ENCODE measurements at regions not wholly inside any gene's neighbourhood (a gene's known extent, or its start where the extent isn't known, plus 50 kb on each side); places are given as distances from the start of the nearest gene placed in this dataset.

DNA sequence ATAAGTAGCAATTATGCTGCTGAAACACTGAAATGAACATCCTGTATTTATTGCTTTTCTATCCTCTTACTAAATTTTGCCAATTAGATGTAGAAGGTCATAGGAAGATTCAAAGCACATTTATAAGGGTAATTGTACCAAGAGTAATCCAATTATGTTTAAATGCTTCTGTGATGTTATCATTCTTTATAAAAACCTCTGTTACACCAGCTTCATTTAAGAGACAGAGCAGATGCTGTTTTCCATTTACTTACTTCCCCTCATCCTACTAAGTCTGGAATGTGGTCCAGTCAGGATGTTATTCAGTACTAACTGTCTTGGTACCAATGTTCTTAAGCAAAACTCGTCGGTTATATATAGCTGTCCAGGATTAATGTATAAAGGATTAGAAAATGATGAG lies 539.6 kb downstream of the PDHA2 start:
- no peak overlapping the region for H2AFZ ChIP-seq (ENCODE audit: control insufficient read depth, low read depth, low read length)
- H4K20me1 ChIP-seq (ENCODE audit: control insufficient read depth, insufficient read depth), result no peaks in the 10 kb centered on the region
- H3K9me3 ChIP-seq (replicated peaks; ENCODE audit: control insufficient read depth, insufficient read depth, low read length), result no peaks in the 10 kb centered on the region
- POLR2A ChIA-PET, result no interaction called here
- no peaks in the 10 kb centered on the region for H3K36me3 ChIP-seq (ENCODE audit: control insufficient read depth in 2 of 2, insufficient read depth in 2 of 2, low read length in 1 of 2)
- no peak overlapping the region for H3K4me3 ChIP-seq
- 8% methylated on average over 2 of the region's 2 CpGs for WGBS (ENCODE audit: insufficient coverage, insufficient replicate concordance, low lambda C conversion rate, missing lambda C conversion rate)
- no peak for TF ChIP-seq MYC (IDR thresholded peaks at IDR 0.05; ENCODE audit: insufficient read depth, insufficient read length, insufficient replicate concordance, low read length, severe bottlenecking)
- TF ChIP-seq ZSCAN29 (IDR thresholded peaks at IDR 0.05), result no peak
- no peak for TF ChIP-seq ETV6 (conservative IDR thresholded peaks at IDR 0.05 in 1 of 2, IDR thresholded peaks at IDR 0.05 in 1 of 2; ENCODE audit: borderline replicate concordance in 1 of 2, low read depth in 1 of 2)
- TF ChIP-seq RCOR1 (conservative IDR thresholded peaks at IDR 0.05; ENCODE audit: low read depth, low read length), result no peak
- no peak for DNase-seq (ENCODE audit: low read depth, low spot score)
- FAIRE-seq, result no peak
- H3K4me2 ChIP-seq (ENCODE audit: control insufficient read depth, insufficient read depth), result no peak overlapping the region
- RAD21 ChIA-PET (ENCODE audit: unreplicated experiment), result no interaction called here
- SMC1A ChIA-PET (ENCODE audit: uncharacterized antibody, unreplicated experiment), result no interaction called here
- no peak for ATAC-seq
- in situ Hi-C loops (cut with MboI) (no loop called here), intact Hi-C loops (cut with micrococcal nuclease; ENCODE audit: unreplicated experiment) (no loop called here)
- no TSS peak for BruUV-seq (replicated peaks)
- no peaks in the 10 kb centered on the region for H3K27me3 ChIP-seq (replicated peaks in 1 of 2; ENCODE audit: control insufficient read depth in 2 of 2, insufficient read depth in 2 of 2, low read length in 1 of 2)
- CTCF ChIA-PET, result no interaction called here
- no peak overlapping the region for H3K27ac ChIP-seq (ENCODE audit: control insufficient read depth, insufficient read depth)
- no peak overlapping the region for H3K9ac ChIP-seq (ENCODE audit: control insufficient read depth, insufficient read depth, low read length)
- no peaks in the 10 kb centered on the region for H3K4me1 ChIP-seq (ENCODE audit: control insufficient read depth, insufficient read depth, low read length)
- no peaks in the 10 kb centered on the region for H3K79me2 ChIP-seq (ENCODE audit: control insufficient read depth, insufficient read depth, low read length)

DNA sequence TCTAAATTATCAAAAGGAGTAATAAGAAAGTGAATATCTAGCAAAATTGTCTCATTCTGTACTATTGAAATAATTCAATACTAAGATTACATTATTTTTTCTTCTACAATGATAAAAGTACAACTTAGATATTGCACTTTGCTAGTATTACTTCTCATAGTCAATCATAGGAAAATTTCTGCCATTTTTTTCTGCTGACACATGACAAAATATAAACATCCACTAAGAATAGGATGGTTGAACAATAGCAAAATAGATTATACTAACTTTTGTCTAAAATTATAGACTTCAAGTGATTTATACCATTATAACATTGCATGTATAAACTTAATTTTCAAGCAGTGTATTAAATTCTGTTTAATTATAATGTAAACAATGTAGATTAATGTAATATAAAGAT lies 540.2 kb downstream of the PDHA2 start:
- in situ Hi-C loops (cut with MboI), result no loop called here
- H3K4me1 ChIP-seq (ENCODE audit: control insufficient read depth, insufficient read depth, low read length), result no peaks in the 10 kb centered on the region
- ChIA-PET RAD21 (ENCODE audit: unreplicated experiment) (no interaction called here), CTCF (no interaction called here), POLR2A (no interaction called here), SMC1A (ENCODE audit: uncharacterized antibody, unreplicated experiment) (no interaction called here)
- no peaks in the 10 kb centered on the region for H3K27me3 ChIP-seq (replicated peaks in 1 of 2; ENCODE audit: control insufficient read depth in 2 of 2, insufficient read depth in 2 of 2, low read length in 1 of 2)
- H3K79me2 ChIP-seq (ENCODE audit: control insufficient read depth, insufficient read depth, low read length), result no peaks in the 10 kb centered on the region
- H3K36me3 ChIP-seq (ENCODE audit: control insufficient read depth in 2 of 2, insufficient read depth in 2 of 2, low read length in 1 of 2), result no peaks in the 10 kb centered on the region
- no peak overlapping the region for H2AFZ ChIP-seq (ENCODE audit: control insufficient read depth, low read depth, low read length)
- no peak overlapping the region for H3K27ac ChIP-seq (ENCODE audit: control insufficient read depth, insufficient read depth)
- no peak overlapping the region for H3K4me2 ChIP-seq (ENCODE audit: control insufficient read depth, insufficient read depth)
- DNase-seq (ENCODE audit: low read depth, low spot score) (no peak), FAIRE-seq (no peak), ATAC-seq (no peak)
- no peak for TF ChIP-seq SUPT20H (IDR thresholded peaks at IDR 0.05; ENCODE audit: borderline replicate concordance, control insufficient read depth, low read depth, low read length)
- intact Hi-C loops (cut with micrococcal nuclease; ENCODE audit: unreplicated experiment), result no loop called here
- BruUV-seq (replicated peaks), result no TSS peak
- no peak overlapping the region for H3K4me3 ChIP-seq
- H3K9me3 ChIP-seq (replicated peaks; ENCODE audit: control insufficient read depth, insufficient read depth, low read length), result no peaks in the 10 kb centered on the region
- H4K20me1 ChIP-seq (ENCODE audit: control insufficient read depth, insufficient read depth), result no peaks in the 10 kb centered on the region
- no peak overlapping the region for H3K9ac ChIP-seq (ENCODE audit: control insufficient read depth, insufficient read depth, low read length)

Measured in GM12878 (cell line).